ENCODE measurements at regions not wholly inside any gene's neighbourhood (a gene's known extent, or its start where the extent isn't known, plus 50 kb on each side); places are given as distances from the start of the nearest gene placed in this dataset.
A peak's percentile ranks its signal among the peaks of the same experiment; 100 is the strongest.

- intact Hi-C loops (cut with micrococcal nuclease; ENCODE audit: unreplicated experiment) = no loop called here
- Histone ChIP-seq H3K4me2 (ENCODE audit: control insufficient read depth, insufficient read depth) (no peak overlapping the region), H3K79me2 (ENCODE audit: control insufficient read depth, insufficient read depth, low read length) (no peaks in the 10 kb centered on the region), H3K27ac (ENCODE audit: control insufficient read depth, insufficient read depth) (no peak overlapping the region), H3K4me3 (no peak overlapping the region), H2AFZ (ENCODE audit: control insufficient read depth, low read depth, low read length) (no peak overlapping the region), H3K9me3 (replicated peaks; ENCODE audit: control insufficient read depth, insufficient read depth, low read length) (no peaks in the 10 kb centered on the region; the same call in 2 of the 3 replicates), H4K20me1 (ENCODE audit: control insufficient read depth, insufficient read depth) (no peaks in the 10 kb centered on the region), H3K9ac (ENCODE audit: control insufficient read depth, insufficient read depth, low read length) (no peak overlapping the region), H3K36me3 (ENCODE audit: control insufficient read depth in 2 of 2, insufficient read depth in 2 of 2, low read length in 1 of 2) (no peaks in the 10 kb centered on the region), H3K27me3 (replicated peaks in 1 of 2; ENCODE audit: control insufficient read depth in 2 of 2, insufficient read depth in 2 of 2, low read length in 1 of 2) (no peaks in the 10 kb centered on the region), H3K4me1 (ENCODE audit: control insufficient read depth, insufficient read depth, low read length) (no peaks in the 10 kb centered on the region)
- FAIRE-seq (no peak), DNase-seq (ENCODE audit: low read depth, low spot score) (no peak), ATAC-seq (peak; percentile 51; the same call in 2 of the 3 replicates)
- 8% methylated on average over 5 of the region's 5 CpGs for WGBS (ENCODE audit: insufficient coverage, insufficient replicate concordance, low lambda C conversion rate, missing lambda C conversion rate)
- TF ChIP-seq RELA (IDR thresholded peaks at IDR 0.05; ENCODE audit: borderline replicate concordance, partially characterized antibody) (no peak), JUNB (IDR thresholded peaks at IDR 0.05) (peak; percentile 38; the same call in 1 of the 2 replicates), EGR1 (IDR thresholded peaks at IDR 0.05; ENCODE audit: borderline replicate concordance in 1 of 2, low read depth in 2 of 2, low read length in 2 of 2) (peak in 1 of 2 experiments; percentile 23; a peak in 1 of 3 replicates)
- in situ Hi-C loops (cut with MboI) = no loop called here
- BruUV-seq (replicated peaks) = no TSS peak
- ChIA-PET CTCF (no interaction called here), SMC1A (ENCODE audit: uncharacterized antibody, unreplicated experiment) (no interaction called here), RAD21 (ENCODE audit: unreplicated experiment) (no interaction called here), POLR2A (no interaction called here)
Observed at GRCh38 chr3:152729906-152730305, 105.0 kb upstream of the P2RY1 start.

DNA sequence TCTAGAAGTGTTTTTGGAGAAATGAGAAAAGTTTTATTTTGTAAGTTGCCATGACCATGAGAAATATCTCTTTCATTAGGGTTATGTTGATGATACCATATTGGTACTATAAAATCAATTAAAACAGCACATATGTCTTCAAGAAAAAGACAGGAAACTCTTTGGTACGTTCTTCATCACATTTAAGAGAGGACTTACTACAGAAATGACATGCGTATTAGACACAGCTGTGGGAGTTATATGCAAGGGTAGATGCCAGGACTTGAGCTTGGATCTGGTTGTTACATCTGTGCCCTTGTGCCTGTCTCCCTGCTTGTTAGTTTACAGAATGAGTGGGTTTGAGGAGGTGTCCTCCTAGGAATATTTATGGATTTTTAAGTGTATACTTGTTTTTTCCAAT is 103.4 kb upstream of the P2RY1 start:
- intact Hi-C loops (cut with micrococcal nuclease; ENCODE audit: unreplicated experiment) (no loop called here), in situ Hi-C loops (cut with MboI) (no loop called here)
- Histone ChIP-seq H3K79me2 (ENCODE audit: control insufficient read depth, insufficient read depth, low read length) (no peaks in the 10 kb centered on the region), H3K27me3 (replicated peaks in 1 of 2; ENCODE audit: control insufficient read depth in 2 of 2, insufficient read depth in 2 of 2, low read length in 1 of 2) (no peaks in the 10 kb centered on the region), H3K9ac (ENCODE audit: control insufficient read depth, insufficient read depth, low read length) (no peak overlapping the region), H3K9me3 (replicated peaks; ENCODE audit: control insufficient read depth, insufficient read depth, low read length) (no peaks in the 10 kb centered on the region; the same call in 2 of the 3 replicates), H3K36me3 (ENCODE audit: control insufficient read depth in 2 of 2, insufficient read depth in 2 of 2, low read length in 1 of 2) (no peaks in the 10 kb centered on the region), H3K4me2 (ENCODE audit: control insufficient read depth, insufficient read depth) (no peak overlapping the region), H2AFZ (ENCODE audit: control insufficient read depth, low read depth, low read length) (no peak overlapping the region; the same call in 1 of the 2 replicates), H3K4me1 (ENCODE audit: control insufficient read depth, insufficient read depth, low read length) (peaks cover under 1% of the 10 kb centered on the region; the same call in 1 of the 2 replicates), H3K4me3 (no peak overlapping the region), H3K27ac (ENCODE audit: control insufficient read depth, insufficient read depth) (no peak overlapping the region), H4K20me1 (ENCODE audit: control insufficient read depth, insufficient read depth) (no peaks in the 10 kb centered on the region)
- SMC1A ChIA-PET (ENCODE audit: uncharacterized antibody, unreplicated experiment) = no interaction called here
- RAD21 ChIA-PET (ENCODE audit: unreplicated experiment) = no interaction called here
- POLR2A ChIA-PET = no interaction called here
- FAIRE-seq = no peak
- 85% methylated on average over 2 of the region's 2 CpGs for WGBS (ENCODE audit: insufficient coverage, insufficient replicate concordance, low lambda C conversion rate, missing lambda C conversion rate)
- ATAC-seq = no peak
- BruUV-seq (replicated peaks) = no TSS peak
- CTCF ChIA-PET = no interaction called here
- no peak for DNase-seq (ENCODE audit: low read depth, low spot score)
- TF ChIP-seq CHD4 (IDR thresholded peaks at IDR 0.05) (no peak), DPF2 (IDR thresholded peaks at IDR 0.05) (no peak), ZNF207 (IDR thresholded peaks at IDR 0.05; ENCODE audit: borderline replicate concordance) (no peak), STAT3 (IDR thresholded peaks at IDR 0.05; ENCODE audit: low read depth, low read length) (no peak), ZBED1 (IDR thresholded peaks at IDR 0.05; ENCODE audit: borderline replicate concordance) (no peak), EGR1 (IDR thresholded peaks at IDR 0.05; ENCODE audit: borderline replicate concordance in 1 of 2, low read depth in 2 of 2, low read length in 2 of 2) (no peak), ZNF687 (IDR thresholded peaks at IDR 0.05) (no peak), MYB (IDR thresholded peaks at IDR 0.05; ENCODE audit: borderline replicate concordance, low read depth, low read length) (no peak), POU2F2 (IDR thresholded peaks at IDR 0.05; ENCODE audit: borderline replicate concordance, low read depth, low read length) (no peak), BCL11A (IDR thresholded peaks at IDR 0.05; ENCODE audit: low read depth, low read length) (no peak), TCF12 (IDR thresholded peaks at IDR 0.05; ENCODE audit: low read depth, low read length) (no peak), SP1 (IDR thresholded peaks at IDR 0.05; ENCODE audit: low read depth, low read length) (no peak), ZNF217 (IDR thresholded peaks at IDR 0.05) (no peak), NRF1 (conservative IDR thresholded peaks at IDR 0.05; ENCODE audit: low read depth, low read length) (no peak)
